Ishikawa (cell line): ENCODE measurements at regions not wholly inside any gene's neighbourhood (a gene's known extent, or its start where the extent isn't known, plus 50 kb on each side); places are given as distances from the start of the nearest gene placed in this dataset.

Experiments used
- CEBPB ChIP-seq: IDR thresholded peaks from 2 replicates; pipeline ENCODE4 v1.6.1; 2012
- CREB1 ChIP-seq: IDR thresholded peaks from 2 replicates; pipeline ENCODE4 v1.6.1; 2012; ENCODE audit warnings: low read depth
- EP300 ChIP-seq: IDR thresholded peaks from 2 replicates; pipeline ENCODE4 v1.6.1; 2012; ENCODE audit warnings: borderline replicate concordance
- TAF1 ChIP-seq: IDR thresholded peaks from 2 replicates; pipeline ENCODE4 v1.6.1; 2012; ENCODE audit warnings: low read depth, mild to moderate bottlenecking
- TF ChIP-seq, protein P1 (sequence below): IDR thresholded peaks from 2 replicates; pipeline ENCODE4 v1.6.1; 2012; ENCODE audit warnings: low read depth, mild to moderate bottlenecking

GRCh38 chr7:50940621-50941020 lies 157.9 kb upstream of the GRB10 start:
- TF ChIP-seq, protein P1, sequence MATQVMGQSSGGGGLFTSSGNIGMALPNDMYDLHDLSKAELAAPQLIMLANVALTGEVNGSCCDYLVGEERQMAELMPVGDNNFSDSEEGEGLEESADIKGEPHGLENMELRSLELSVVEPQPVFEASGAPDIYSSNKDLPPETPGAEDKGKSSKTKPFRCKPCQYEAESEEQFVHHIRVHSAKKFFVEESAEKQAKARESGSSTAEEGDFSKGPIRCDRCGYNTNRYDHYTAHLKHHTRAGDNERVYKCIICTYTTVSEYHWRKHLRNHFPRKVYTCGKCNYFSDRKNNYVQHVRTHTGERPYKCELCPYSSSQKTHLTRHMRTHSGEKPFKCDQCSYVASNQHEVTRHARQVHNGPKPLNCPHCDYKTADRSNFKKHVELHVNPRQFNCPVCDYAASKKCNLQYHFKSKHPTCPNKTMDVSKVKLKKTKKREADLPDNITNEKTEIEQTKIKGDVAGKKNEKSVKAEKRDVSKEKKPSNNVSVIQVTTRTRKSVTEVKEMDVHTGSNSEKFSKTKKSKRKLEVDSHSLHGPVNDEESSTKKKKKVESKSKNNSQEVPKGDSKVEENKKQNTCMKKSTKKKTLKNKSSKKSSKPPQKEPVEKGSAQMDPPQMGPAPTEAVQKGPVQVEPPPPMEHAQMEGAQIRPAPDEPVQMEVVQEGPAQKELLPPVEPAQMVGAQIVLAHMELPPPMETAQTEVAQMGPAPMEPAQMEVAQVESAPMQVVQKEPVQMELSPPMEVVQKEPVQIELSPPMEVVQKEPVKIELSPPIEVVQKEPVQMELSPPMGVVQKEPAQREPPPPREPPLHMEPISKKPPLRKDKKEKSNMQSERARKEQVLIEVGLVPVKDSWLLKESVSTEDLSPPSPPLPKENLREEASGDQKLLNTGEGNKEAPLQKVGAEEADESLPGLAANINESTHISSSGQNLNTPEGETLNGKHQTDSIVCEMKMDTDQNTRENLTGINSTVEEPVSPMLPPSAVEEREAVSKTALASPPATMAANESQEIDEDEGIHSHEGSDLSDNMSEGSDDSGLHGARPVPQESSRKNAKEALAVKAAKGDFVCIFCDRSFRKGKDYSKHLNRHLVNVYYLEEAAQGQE, result no peak
- no peak for TF ChIP-seq CREB1
- no peak for TF ChIP-seq TAF1
- TF ChIP-seq EP300, result no peak
- no peak for TF ChIP-seq CEBPB
